ENCODE measurements at regions not wholly inside any gene's neighbourhood (a gene's known extent, or its start where the extent isn't known, plus 50 kb on each side); places are given as distances from the start of the nearest gene placed in this dataset.

DNA sequence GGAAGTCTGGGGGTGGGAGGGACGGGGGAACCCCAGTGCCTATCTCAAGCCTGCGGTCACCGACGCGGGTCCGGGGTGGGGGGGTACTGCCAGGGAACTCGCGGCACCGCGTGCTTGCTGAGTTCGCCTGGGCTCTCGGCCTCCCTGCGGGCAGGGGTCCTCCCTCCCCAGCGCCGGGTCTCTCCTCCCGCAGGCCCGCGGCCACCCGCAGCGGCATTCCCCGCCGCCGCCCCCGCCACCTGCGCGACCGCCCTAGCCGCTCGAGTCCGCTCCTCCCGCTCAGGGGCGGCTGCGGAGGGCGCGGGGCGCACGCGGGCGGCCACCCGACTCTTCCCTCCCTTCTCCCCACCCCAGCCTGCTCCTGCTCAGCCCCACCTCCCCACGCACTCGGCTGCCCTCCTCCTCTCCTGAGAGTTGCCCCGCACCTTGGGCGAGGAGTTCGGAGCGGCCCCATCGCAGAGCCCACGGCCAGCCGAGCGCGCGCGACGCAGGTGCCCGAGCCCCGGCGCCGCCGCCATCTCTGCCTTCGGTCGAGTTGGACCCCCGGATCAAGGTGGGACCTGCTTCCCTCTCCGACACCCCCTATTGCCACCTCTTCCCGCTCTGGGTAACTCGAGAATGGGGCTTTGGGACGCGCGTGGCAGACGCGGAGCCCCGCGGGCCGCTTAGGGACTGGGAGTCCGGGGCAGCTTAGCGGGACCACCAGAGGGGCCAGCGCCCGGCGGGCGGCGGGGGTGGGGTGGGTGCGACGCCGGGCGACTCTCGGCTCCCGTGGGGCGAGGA, 105.0 kb downstream of the LEPR start:
- TF ChIP-seq POLR2A (IDR thresholded peaks at IDR 0.05) (no peak), CTCF (IDR thresholded peaks at IDR 0.05) (no peak)

Measured in heart left ventricle (tissue), 13 donors.